ENCODE measurements at regions not wholly inside any gene's neighbourhood (a gene's known extent, or its start where the extent isn't known, plus 50 kb on each side); places are given as distances from the start of the nearest gene placed in this dataset.

- TF ChIP-seq POLR2AphosphoS5 (IDR thresholded peaks at IDR 0.05; ENCODE audit: low read depth, low read length) (no peak), CTCF (IDR thresholded peaks at IDR 0.05) (no peak), MAX (IDR thresholded peaks at IDR 0.05; ENCODE audit: low read depth) (no peak), EP300 (IDR thresholded peaks at IDR 0.05; ENCODE audit: borderline replicate concordance in 1 of 2, low read depth in 1 of 2, low read length in 1 of 2) (no peak)
Observed at GRCh38 chr5:56340196-56340980, 107.3 kb upstream of the ANKRD55 start.
